ENCODE measurements at regions not wholly inside any gene's neighbourhood (a gene's known extent, or its start where the extent isn't known, plus 50 kb on each side); places are given as distances from the start of the nearest gene placed in this dataset.

DNA sequence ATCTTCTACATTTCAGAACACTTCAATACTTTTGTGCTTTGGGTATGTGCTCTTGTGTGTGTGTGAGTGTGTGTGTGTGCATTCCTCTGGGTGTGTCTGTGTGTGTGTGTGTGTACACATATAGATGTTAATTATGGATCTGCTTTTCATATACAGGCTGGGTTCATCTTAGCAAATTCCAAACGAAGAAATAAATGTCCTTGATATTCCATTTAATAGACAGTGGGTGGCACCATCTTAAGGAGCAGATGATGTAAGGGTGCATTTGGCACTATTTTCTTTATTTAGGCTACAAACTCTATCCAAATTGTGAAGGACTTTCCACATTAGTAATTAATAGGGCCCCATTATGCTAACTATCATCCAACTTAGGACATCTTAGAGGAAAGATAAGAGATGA is 425.8 kb upstream of the POU3F3 start:
- no peak for ATAC-seq
- peaks cover 14% of the 10 kb centered on the region for H3K4me1 ChIP-seq
- TF ChIP-seq HOXA7 (CRISPR knock-in tag; IDR thresholded peaks at IDR 0.05) (no peak), FOSL2 (IDR thresholded peaks at IDR 0.05) (no peak), FOSL2 (CRISPR knock-in tag; IDR thresholded peaks at IDR 0.05) (no peak), NR3C1 (IDR thresholded peaks at IDR 0.05) (no peak), CEBPB (IDR thresholded peaks at IDR 0.05) (no peak)
- FAIRE-seq, result no peak
- no peaks in the 10 kb centered on the region for H3K9me3 ChIP-seq
- POLR2A ChIA-PET, result no interaction called here
- H3K4me3 ChIP-seq, result no peak overlapping the region
- DNase-seq (ENCODE audit: low read depth in 1 of 2, low spot score in 1 of 2), result no peak
- whole genome bisulfite sequencing (ENCODE audit: missing lambda C conversion rate), result 46% methylated on average over 1 of the region's 1 CpG
- CTCF ChIA-PET, result no interaction called here
- H3K27ac ChIP-seq, result no peak overlapping the region
- no peak overlapping the region for H3K4me2 ChIP-seq

DNA sequence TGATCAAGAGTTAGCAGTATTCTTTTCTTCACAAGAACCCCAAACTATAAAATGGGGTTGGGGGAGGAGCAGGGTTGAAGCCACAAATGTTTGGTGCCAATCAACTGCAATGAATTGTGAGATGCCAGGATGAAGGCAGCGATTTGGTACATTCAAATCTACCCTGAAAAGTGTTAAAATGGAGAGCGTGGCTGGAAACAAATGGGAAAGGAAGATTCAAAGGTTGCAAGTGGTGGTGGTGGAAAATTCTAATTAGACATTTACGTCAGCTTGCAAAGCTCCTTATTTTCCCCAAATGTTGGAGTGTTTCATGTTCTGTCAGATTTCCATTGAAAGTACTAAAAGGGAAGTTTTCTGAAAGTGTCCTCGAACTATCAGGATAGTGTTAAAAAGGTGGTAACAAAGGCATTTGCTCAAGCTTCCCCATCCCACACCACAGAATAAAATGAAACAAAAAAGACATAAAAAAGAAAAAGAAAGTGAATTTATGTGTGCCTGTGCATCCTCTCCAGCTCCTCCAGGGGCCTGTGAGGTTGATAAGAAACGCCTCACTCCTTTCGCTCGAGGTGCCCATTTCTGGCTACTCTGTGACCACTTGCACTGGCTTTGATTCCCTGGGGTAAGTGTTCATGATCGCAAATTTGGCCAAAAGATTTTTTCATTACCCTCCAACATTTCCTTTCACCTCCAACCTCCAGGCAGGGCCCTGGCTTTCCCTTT is 424.1 kb upstream of the POU3F3 start:
- ATAC-seq (no peak), FAIRE-seq (no peak), DNase-seq (ENCODE audit: low read depth in 1 of 2, low spot score in 1 of 2) (no peak)
- no peak for TF ChIP-seq CHD4 (IDR thresholded peaks at IDR 0.05; ENCODE audit: borderline replicate concordance)
- TF ChIP-seq, protein P1, sequence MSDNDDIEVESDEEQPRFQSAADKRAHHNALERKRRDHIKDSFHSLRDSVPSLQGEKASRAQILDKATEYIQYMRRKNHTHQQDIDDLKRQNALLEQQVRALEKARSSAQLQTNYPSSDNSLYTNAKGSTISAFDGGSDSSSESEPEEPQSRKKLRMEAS (IDR thresholded peaks at IDR 0.05), result no peak
- TF ChIP-seq CEBPB (IDR thresholded peaks at IDR 0.05), result no peak
- TF ChIP-seq ZFP36 (IDR thresholded peaks at IDR 0.05; ENCODE audit: borderline replicate concordance, partially characterized antibody), result no peak
- no peak for TF ChIP-seq FOSL2 (IDR thresholded peaks at IDR 0.05)
- no peak for TF ChIP-seq FOSL2 (CRISPR knock-in tag; IDR thresholded peaks at IDR 0.05)
- TF ChIP-seq ESRRA (IDR thresholded peaks at IDR 0.05; ENCODE audit: borderline replicate concordance, low read length), result no peak
- TF ChIP-seq, protein P2, sequence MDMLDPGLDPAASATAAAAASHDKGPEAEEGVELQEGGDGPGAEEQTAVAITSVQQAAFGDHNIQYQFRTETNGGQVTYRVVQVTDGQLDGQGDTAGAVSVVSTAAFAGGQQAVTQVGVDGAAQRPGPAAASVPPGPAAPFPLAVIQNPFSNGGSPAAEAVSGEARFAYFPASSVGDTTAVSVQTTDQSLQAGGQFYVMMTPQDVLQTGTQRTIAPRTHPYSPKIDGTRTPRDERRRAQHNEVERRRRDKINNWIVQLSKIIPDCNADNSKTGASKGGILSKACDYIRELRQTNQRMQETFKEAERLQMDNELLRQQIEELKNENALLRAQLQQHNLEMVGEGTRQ (IDR thresholded peaks at IDR 0.05), result no peak
- no peak for TF ChIP-seq FOSB (CRISPR knock-in tag; IDR thresholded peaks at IDR 0.05)
- TF ChIP-seq, protein P3, sequence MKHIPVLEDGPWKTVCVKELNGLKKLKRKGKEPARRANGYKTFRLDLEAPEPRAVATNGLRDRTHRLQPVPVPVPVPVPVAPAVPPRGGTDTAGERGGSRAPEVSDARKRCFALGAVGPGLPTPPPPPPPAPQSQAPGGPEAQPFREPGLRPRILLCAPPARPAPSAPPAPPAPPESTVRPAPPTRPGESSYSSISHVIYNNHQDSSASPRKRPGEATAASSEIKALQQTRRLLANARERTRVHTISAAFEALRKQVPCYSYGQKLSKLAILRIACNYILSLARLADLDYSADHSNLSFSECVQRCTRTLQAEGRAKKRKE (CRISPR knock-in tag; IDR thresholded peaks at IDR 0.05; ENCODE audit: low read depth), result no peak
- TF ChIP-seq, protein P4, sequence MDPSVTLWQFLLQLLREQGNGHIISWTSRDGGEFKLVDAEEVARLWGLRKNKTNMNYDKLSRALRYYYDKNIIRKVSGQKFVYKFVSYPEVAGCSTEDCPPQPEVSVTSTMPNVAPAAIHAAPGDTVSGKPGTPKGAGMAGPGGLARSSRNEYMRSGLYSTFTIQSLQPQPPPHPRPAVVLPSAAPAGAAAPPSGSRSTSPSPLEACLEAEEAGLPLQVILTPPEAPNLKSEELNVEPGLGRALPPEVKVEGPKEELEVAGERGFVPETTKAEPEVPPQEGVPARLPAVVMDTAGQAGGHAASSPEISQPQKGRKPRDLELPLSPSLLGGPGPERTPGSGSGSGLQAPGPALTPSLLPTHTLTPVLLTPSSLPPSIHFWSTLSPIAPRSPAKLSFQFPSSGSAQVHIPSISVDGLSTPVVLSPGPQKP (IDR thresholded peaks at IDR 0.05; ENCODE audit: low read depth, low read length), result no peak
- Histone ChIP-seq H3K4me3 (no peak overlapping the region), H3K9me3 (no peaks in the 10 kb centered on the region), H3K4me2 (no peak overlapping the region), H3K27ac (no peak overlapping the region), H3K4me1 (peaks cover 14% of the 10 kb centered on the region)
- CTCF ChIA-PET, result no interaction called here
- POLR2A ChIA-PET, result no interaction called here
- 70% methylated on average over 8 of the region's 8 CpGs for WGBS (ENCODE audit: missing lambda C conversion rate)

DNA sequence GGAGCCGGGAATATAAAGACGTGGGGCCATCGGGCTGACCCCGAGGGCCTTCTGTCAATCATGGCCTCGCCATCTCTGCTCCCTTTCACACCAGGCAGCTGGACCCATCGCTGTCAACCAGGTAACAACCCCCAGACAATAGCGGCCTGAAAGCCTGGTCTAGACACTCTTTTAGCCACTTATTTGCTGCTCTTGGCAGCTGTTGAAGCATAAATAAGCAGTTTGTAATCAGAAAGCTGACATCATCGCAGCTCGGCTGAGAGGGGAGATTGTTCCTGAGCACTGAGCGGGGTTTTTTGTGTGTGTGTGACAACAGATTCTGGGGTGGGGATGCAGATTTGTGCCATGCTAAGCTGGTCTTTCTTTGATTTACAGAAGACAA is 423.6 kb upstream of the POU3F3 start:
- ATAC-seq (no peak), DNase-seq (ENCODE audit: low read depth in 1 of 2, low spot score in 1 of 2) (no peak), FAIRE-seq (no peak)
- POLR2A ChIA-PET, result no interaction called here
- CTCF ChIA-PET, result no interaction called here
- H3K4me3 ChIP-seq, result no peak overlapping the region
- 75% methylated on average over 10 of the region's 10 CpGs for WGBS (ENCODE audit: missing lambda C conversion rate)
- peaks cover 14% of the 10 kb centered on the region for H3K4me1 ChIP-seq
- H3K4me2 ChIP-seq, result no peak overlapping the region
- no peaks in the 10 kb centered on the region for H3K9me3 ChIP-seq
- TF ChIP-seq TP53 (CRISPR knock-in tag; IDR thresholded peaks at IDR 0.05) (no peak), FOXS1 (CRISPR knock-in tag; IDR thresholded peaks at IDR 0.05) (no peak), FOSL2 (IDR thresholded peaks at IDR 0.05) (no peak), FOSL2 (CRISPR knock-in tag; IDR thresholded peaks at IDR 0.05) (no peak), ESRRA (IDR thresholded peaks at IDR 0.05; ENCODE audit: borderline replicate concordance, low read length) (no peak), NR3C1 (IDR thresholded peaks at IDR 0.05) (no peak), ZC3H11A (IDR thresholded peaks at IDR 0.05) (no peak), FOSB (CRISPR knock-in tag; IDR thresholded peaks at IDR 0.05) (no peak), JUN (IDR thresholded peaks at IDR 0.05) (no peak)
- no peak overlapping the region for H3K27ac ChIP-seq

DNA sequence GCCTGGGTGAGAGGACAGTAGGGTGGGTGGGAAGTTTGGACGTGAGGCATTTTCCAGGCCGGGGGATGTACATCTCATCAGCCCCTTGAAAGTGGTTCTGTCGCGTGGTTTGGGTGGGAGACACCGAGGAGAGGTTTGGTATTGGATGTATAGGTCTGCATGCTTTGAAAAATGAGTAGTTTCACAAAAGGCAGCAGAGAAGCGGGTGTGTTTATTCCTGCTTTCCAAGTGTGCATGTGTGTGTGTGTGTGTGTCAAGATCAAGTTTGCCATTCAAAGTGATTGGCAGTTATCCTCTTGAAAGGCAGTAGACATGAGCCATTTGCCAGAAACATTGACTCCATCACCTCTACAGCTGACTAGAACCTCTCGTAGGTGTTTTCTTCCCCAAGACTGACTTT is 423.1 kb upstream of the POU3F3 start:
- no peak overlapping the region for H3K27ac ChIP-seq
- 68% methylated on average over 7 of the region's 7 CpGs for WGBS (ENCODE audit: missing lambda C conversion rate)
- CTCF ChIA-PET, result no interaction called here
- ATAC-seq (no peak), DNase-seq (ENCODE audit: low read depth in 1 of 2, low spot score in 1 of 2) (no peak), FAIRE-seq (no peak)
- H3K9me3 ChIP-seq, result no peaks in the 10 kb centered on the region
- no peak overlapping the region for H3K4me2 ChIP-seq
- POLR2A ChIA-PET, result no interaction called here
- H3K4me1 ChIP-seq, result peaks cover 12% of the 10 kb centered on the region
- H3K4me3 ChIP-seq, result no peak overlapping the region
- TF ChIP-seq EHMT2 (IDR thresholded peaks at IDR 0.05; ENCODE audit: low read depth) (no peak), RCOR1 (IDR thresholded peaks at IDR 0.05; ENCODE audit: low read depth, low read length) (no peak), CBX2 (IDR thresholded peaks at IDR 0.05; ENCODE audit: borderline replicate concordance, low read depth) (no peak)
- TF ChIP-seq, protein P5, sequence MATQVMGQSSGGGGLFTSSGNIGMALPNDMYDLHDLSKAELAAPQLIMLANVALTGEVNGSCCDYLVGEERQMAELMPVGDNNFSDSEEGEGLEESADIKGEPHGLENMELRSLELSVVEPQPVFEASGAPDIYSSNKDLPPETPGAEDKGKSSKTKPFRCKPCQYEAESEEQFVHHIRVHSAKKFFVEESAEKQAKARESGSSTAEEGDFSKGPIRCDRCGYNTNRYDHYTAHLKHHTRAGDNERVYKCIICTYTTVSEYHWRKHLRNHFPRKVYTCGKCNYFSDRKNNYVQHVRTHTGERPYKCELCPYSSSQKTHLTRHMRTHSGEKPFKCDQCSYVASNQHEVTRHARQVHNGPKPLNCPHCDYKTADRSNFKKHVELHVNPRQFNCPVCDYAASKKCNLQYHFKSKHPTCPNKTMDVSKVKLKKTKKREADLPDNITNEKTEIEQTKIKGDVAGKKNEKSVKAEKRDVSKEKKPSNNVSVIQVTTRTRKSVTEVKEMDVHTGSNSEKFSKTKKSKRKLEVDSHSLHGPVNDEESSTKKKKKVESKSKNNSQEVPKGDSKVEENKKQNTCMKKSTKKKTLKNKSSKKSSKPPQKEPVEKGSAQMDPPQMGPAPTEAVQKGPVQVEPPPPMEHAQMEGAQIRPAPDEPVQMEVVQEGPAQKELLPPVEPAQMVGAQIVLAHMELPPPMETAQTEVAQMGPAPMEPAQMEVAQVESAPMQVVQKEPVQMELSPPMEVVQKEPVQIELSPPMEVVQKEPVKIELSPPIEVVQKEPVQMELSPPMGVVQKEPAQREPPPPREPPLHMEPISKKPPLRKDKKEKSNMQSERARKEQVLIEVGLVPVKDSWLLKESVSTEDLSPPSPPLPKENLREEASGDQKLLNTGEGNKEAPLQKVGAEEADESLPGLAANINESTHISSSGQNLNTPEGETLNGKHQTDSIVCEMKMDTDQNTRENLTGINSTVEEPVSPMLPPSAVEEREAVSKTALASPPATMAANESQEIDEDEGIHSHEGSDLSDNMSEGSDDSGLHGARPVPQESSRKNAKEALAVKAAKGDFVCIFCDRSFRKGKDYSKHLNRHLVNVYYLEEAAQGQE (IDR thresholded peaks at IDR 0.05), result no peak
- TF ChIP-seq, protein P2 (IDR thresholded peaks at IDR 0.05), result no peak
